PC-9 (cell line): ENCODE measurements at regions not wholly inside any gene's neighbourhood (a gene's known extent, or its start where the extent isn't known, plus 50 kb on each side); places are given as distances from the start of the nearest gene placed in this dataset.

Source experiments
- BruUV-seq: library from RNA; stranded (reverse); fragments of 400-500 nt; replicated peaks from 2 replicates; lab custom pipeline; 2021; lab: Mats Ljungman, UMichigan
- CTCF ChIA-PET: fragments of 300-600 bp; sonication (Branson Sonifier 250); formaldehyde crosslinking; loops from one replicate; lab custom pipeline; 2022; ENCODE audit warnings: antibody characterized with exemption; lab: Charles Lee
- POLR2A ChIA-PET: fragments of 300-600 bp; sonication (Branson Sonifier 250); formaldehyde crosslinking; loops from one replicate; lab custom pipeline; 2022; ENCODE audit warnings: antibody characterized with exemption; ENCODE audit not compliant: unreplicated experiment; lab: Charles Lee
- DNase-seq, 2 experiments: peaks; one replicate each; pipeline versions ENCODE4 v3.0.0 to v3.0.0-alpha.2; 2015 to 2022; ENCODE audit warnings: mixed read lengths in 1 of 2
- H2AFZ ChIP-seq: fragments of 200-600 bp; sonication (generic); 2 replicates; pipeline ENCODE4 v1.8.1; 2017; ENCODE audit warnings: antibody characterized with exemption
- H3F3A ChIP-seq: fragments of 200-600 bp; sonication (generic); 2 replicates; pipeline ENCODE4 v1.8.1; 2017; ENCODE audit warnings: antibody characterized with exemption, mild to moderate bottlenecking, low read depth; ENCODE audit not compliant: insufficient read depth
- H3K27ac ChIP-seq: fragments of 200-600 bp; sonication (generic); 2 replicates; pipeline ENCODE4 v1.6.1; 2016; ENCODE audit warnings: mixed run types
- H3K27me3 ChIP-seq: fragments of 200-600 bp; sonication (generic); 2 replicates; pipeline ENCODE4 v1.6.1; 2016; ENCODE audit warnings: low read depth, mixed run types; ENCODE audit not compliant: insufficient read depth
- H3K36me3 ChIP-seq: fragments of 200-600 bp; sonication (generic); 2 replicates; pipeline ENCODE4 v1.6.1; 2016; ENCODE audit warnings: low read depth, mixed run types
- H3K4me1 ChIP-seq: fragments of 200-600 bp; sonication (generic); replicated peaks from 2 replicates; pipeline ENCODE4 v1.6.1; 2016; ENCODE audit warnings: mixed run types; ENCODE audit not compliant: insufficient read depth
- H3K4me2 ChIP-seq: fragments of 200-600 bp; sonication (generic); 2 replicates; pipeline ENCODE4 v1.6.1; 2017; ENCODE audit warnings: mixed run types
- H3K4me3 ChIP-seq: fragments of 200-600 bp; sonication (generic); 2 replicates; pipeline ENCODE4 v1.6.1; 2016; ENCODE audit warnings: mixed run types
- H3K79me2 ChIP-seq: fragments of 200-600 bp; sonication (generic); 2 replicates; pipeline ENCODE4 v1.6.1; 2017; ENCODE audit warnings: low read depth, mixed run types
- H3K9me2 ChIP-seq: fragments of 200-600 bp; sonication (generic); 2 replicates; pipeline ENCODE4 v1.8.1; 2017; ENCODE audit warnings: mild to moderate bottlenecking; ENCODE audit not compliant: insufficient read depth
- H3K9me3 ChIP-seq: fragments of 200-600 bp; sonication (generic); 2 replicates; pipeline ENCODE4 v1.8.1; 2016; ENCODE audit warnings: low read depth; ENCODE audit not compliant: insufficient read depth
- H4K20me1 ChIP-seq: fragments of 200-600 bp; sonication (generic); 2 replicates; pipeline ENCODE4 v1.8.1; 2017; ENCODE audit not compliant: insufficient read depth
- CTCF ChIP-seq: fragments of 200-600 bp; sonication (generic); conservative IDR thresholded peaks from 2 replicates; pipeline ENCODE4 v1.6.1; 2017; ENCODE audit warnings: mixed run types, antibody characterized with exemption, mild to moderate bottlenecking, moderate library complexity
- EZH2 ChIP-seq: fragments of 200-600 bp; sonication (generic); IDR thresholded peaks from 2 replicates; pipeline ENCODE4 v1.8.0; 2017; ENCODE audit warnings: antibody characterized with exemption, low read depth
- intact Hi-C: fragments of 100-400 bp; cut with micrococcal nuclease; formaldehyde crosslinking; loops from one replicate; pipeline ENCODE4 v1.10.0; 2022; ENCODE audit not compliant: unreplicated experiment

DNA sequence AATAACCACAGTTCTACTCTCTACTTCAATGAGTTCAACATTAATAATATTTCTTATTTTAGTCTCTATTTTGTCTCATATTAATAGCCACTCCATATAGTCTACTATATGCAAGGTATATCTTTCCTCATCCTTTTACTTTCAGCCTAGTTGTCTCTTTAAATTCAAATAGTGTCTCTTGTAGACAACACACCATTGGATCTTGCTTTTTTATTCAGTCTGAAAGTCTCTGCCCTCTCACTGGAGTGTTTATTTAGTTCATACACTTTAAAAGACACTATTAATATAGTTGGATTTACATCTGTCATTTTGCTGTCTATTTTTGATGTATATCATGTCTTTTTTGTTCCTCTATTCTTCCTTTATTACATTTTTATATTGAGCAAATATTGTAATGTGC lies 103.5 kb downstream of the RFPL4B start:
- TF ChIP-seq CTCF (no peak), EZH2 (no peak)
- H3K27ac ChIP-seq = no peak overlapping the region
- no peaks in the 10 kb centered on the region for H3K27me3 ChIP-seq
- no peaks in the 10 kb centered on the region for H3K79me2 ChIP-seq
- intact Hi-C loops = no loop called here
- H3F3A ChIP-seq = no peaks in the 10 kb centered on the region
- ChIA-PET POLR2A (no interaction called here), CTCF (no interaction called here)
- H3K4me1 ChIP-seq = no peaks in the 10 kb centered on the region
- DNase-seq = no peak
- H3K9me2 ChIP-seq = 0 out of 2 replicates have a peak, but pooled peaks cover 4% of the 10 kb centered on the region
- no peaks in the 10 kb centered on the region for H4K20me1 ChIP-seq
- no peak overlapping the region for H3K4me2 ChIP-seq
- BruUV-seq = no TSS peak
- no peak overlapping the region for H3K4me3 ChIP-seq
- H2AFZ ChIP-seq = no peak overlapping the region
- no peaks in the 10 kb centered on the region for H3K9me3 ChIP-seq
- H3K36me3 ChIP-seq = no peaks in the 10 kb centered on the region

- TF ChIP-seq EZH2 (no peak), CTCF (no peak)
- H2AFZ ChIP-seq = peak overlapping the region; percentile 19; the same call in 1 of the 2 replicates
- intact Hi-C loops = no loop called here
- H3K4me2 ChIP-seq = no peak overlapping the region
- no peaks in the 10 kb centered on the region for H3K79me2 ChIP-seq
- H3K36me3 ChIP-seq = no peaks in the 10 kb centered on the region
- no peaks in the 10 kb centered on the region for H3K9me3 ChIP-seq
- H3K4me3 ChIP-seq = no peak overlapping the region
- ChIA-PET POLR2A (no interaction called here), CTCF (no interaction called here)
- no peaks in the 10 kb centered on the region; the same call in 1 of the 2 replicates for H3K9me2 ChIP-seq
- no peaks in the 10 kb centered on the region for H3K4me1 ChIP-seq
- no peak overlapping the region for H3K27ac ChIP-seq
- no peaks in the 10 kb centered on the region for H3F3A ChIP-seq
- DNase-seq = no peak
- H3K27me3 ChIP-seq = no peaks in the 10 kb centered on the region
- H4K20me1 ChIP-seq = no peaks in the 10 kb centered on the region
- no TSS peak for BruUV-seq
These were observed 110.8 kb downstream of the RFPL4B start for GRCh38 chr6:112457886-112458285.

GRCh38 chr6:112459758-112460304 lies 112.7 kb downstream of the RFPL4B start:
- POLR2A ChIA-PET = no interaction called here
- H3K4me1 ChIP-seq = no peaks in the 10 kb centered on the region
- CTCF ChIA-PET = no interaction called here

More at GRCh38 chr6:112459758-112460304, 112.7 kb downstream of the RFPL4B start:
- Histone ChIP-seq H4K20me1 (no peaks in the 10 kb centered on the region), H3K9me2 (no peaks in the 10 kb centered on the region; the same call in 1 of the 2 replicates), H2AFZ (no peak overlapping the region), H3K9me3 (no peaks in the 10 kb centered on the region), H3K79me2 (no peaks in the 10 kb centered on the region), H3K4me3 (no peak overlapping the region), H3K36me3 (no peaks in the 10 kb centered on the region), H3K4me2 (no peak overlapping the region), H3K27me3 (no peaks in the 10 kb centered on the region), H3F3A (no peaks in the 10 kb centered on the region), H3K27ac (no peak overlapping the region)
- intact Hi-C loops = no loop called here
- TF ChIP-seq EZH2 (no peak), CTCF (no peak)
- BruUV-seq = no TSS peak
- DNase-seq = peak in 1 of 2 experiments; percentile 21
